ENCODE measurements at regions not wholly inside any gene's neighbourhood (a gene's known extent, or its start where the extent isn't known, plus 50 kb on each side); places are given as distances from the start of the nearest gene placed in this dataset.

- Histone ChIP-seq H3K4me3 (ENCODE audit: low read length) (no peak overlapping the region), H3K9me2 (ENCODE audit: insufficient read depth, low read length) (no peaks in the 10 kb centered on the region), H3K79me2 (replicated peaks; ENCODE audit: insufficient read depth, low read length) (no peaks in the 10 kb centered on the region), H3K36me3 (ENCODE audit: insufficient read depth, low read length) (no peaks in the 10 kb centered on the region), H3K27ac (ENCODE audit: low read length) (no peak overlapping the region), H3K9me3 (ENCODE audit: low read length) (no peaks in the 10 kb centered on the region), H3K9ac (ENCODE audit: low read length) (no peak overlapping the region), H3F3A (ENCODE audit: insufficient read depth, low read length, poor library complexity, severe bottlenecking) (no peaks in the 10 kb centered on the region), H4K20me1 (ENCODE audit: insufficient read depth) (no peaks in the 10 kb centered on the region), H3K27me3 (ENCODE audit: insufficient read depth, low read depth, low read length) (no peaks in the 10 kb centered on the region), H3K4me2 (ENCODE audit: low read length) (no peak overlapping the region), H2AFZ (ENCODE audit: low read depth, low read length) (no peak overlapping the region)
- no peak for TF ChIP-seq TAF1 (IDR thresholded peaks at IDR 0.05; ENCODE audit: low read depth)
- TF ChIP-seq EZH2 (IDR thresholded peaks at IDR 0.05; ENCODE audit: borderline replicate concordance, insufficient read depth, low read length, poor library complexity, severe bottlenecking), result no peak
- no peak for TF ChIP-seq POLR2AphosphoS5 (IDR thresholded peaks at IDR 0.05)
- TF ChIP-seq EP300 (conservative IDR thresholded peaks at IDR 0.05; ENCODE audit: poor library complexity, severe bottlenecking), result no peak
- TF ChIP-seq, protein P1, sequence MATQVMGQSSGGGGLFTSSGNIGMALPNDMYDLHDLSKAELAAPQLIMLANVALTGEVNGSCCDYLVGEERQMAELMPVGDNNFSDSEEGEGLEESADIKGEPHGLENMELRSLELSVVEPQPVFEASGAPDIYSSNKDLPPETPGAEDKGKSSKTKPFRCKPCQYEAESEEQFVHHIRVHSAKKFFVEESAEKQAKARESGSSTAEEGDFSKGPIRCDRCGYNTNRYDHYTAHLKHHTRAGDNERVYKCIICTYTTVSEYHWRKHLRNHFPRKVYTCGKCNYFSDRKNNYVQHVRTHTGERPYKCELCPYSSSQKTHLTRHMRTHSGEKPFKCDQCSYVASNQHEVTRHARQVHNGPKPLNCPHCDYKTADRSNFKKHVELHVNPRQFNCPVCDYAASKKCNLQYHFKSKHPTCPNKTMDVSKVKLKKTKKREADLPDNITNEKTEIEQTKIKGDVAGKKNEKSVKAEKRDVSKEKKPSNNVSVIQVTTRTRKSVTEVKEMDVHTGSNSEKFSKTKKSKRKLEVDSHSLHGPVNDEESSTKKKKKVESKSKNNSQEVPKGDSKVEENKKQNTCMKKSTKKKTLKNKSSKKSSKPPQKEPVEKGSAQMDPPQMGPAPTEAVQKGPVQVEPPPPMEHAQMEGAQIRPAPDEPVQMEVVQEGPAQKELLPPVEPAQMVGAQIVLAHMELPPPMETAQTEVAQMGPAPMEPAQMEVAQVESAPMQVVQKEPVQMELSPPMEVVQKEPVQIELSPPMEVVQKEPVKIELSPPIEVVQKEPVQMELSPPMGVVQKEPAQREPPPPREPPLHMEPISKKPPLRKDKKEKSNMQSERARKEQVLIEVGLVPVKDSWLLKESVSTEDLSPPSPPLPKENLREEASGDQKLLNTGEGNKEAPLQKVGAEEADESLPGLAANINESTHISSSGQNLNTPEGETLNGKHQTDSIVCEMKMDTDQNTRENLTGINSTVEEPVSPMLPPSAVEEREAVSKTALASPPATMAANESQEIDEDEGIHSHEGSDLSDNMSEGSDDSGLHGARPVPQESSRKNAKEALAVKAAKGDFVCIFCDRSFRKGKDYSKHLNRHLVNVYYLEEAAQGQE (IDR thresholded peaks at IDR 0.05; ENCODE audit: borderline replicate concordance), result no peak
- no peak for TF ChIP-seq MXI1 (conservative IDR thresholded peaks at IDR 0.05; ENCODE audit: poor library complexity, severe bottlenecking)
- no peak for TF ChIP-seq CTCF (IDR thresholded peaks at IDR 0.05; ENCODE audit: poor library complexity, severe bottlenecking)
- TF ChIP-seq RAD21 (conservative IDR thresholded peaks at IDR 0.05), result no peak
- no peak for TF ChIP-seq SMC3 (conservative IDR thresholded peaks at IDR 0.05; ENCODE audit: poor library complexity)
Observed at GRCh38 chr6:91562955-91563354, 976.1 kb upstream of the MAP3K7 start.

- no peaks in the 10 kb centered on the region for H4K20me1 ChIP-seq (ENCODE audit: insufficient read depth)
- TF ChIP-seq RAD21 (conservative IDR thresholded peaks at IDR 0.05), result no peak
Observed at GRCh38 chr6:91560409-91560808, 973.5 kb upstream of the MAP3K7 start.

DNA sequence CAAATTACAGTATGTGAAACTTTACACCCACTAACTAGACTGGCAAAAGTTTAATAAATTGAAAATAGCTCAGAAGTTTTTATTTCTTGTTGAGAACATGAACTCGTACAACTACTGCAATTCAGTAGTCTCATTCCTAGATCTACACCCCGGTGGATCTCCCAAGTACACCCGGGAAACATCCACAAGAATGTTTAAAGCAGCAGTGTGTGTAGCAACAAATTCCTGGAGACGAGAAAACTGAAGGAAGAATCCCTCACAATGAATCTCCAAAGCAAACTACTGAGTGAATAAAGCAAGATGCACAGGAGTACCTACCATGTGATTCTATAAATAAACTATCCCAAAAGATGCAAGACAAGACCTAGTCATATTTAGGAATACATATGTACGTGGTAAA, 954.0 kb upstream of the MAP3K7 start:
- H4K20me1 ChIP-seq (ENCODE audit: insufficient read depth), result no peaks in the 10 kb centered on the region
- no peaks in the 10 kb centered on the region for H3K9me2 ChIP-seq (ENCODE audit: insufficient read depth, low read length)
- H3K4me3 ChIP-seq (ENCODE audit: low read length), result no peak overlapping the region
- H3K27me3 ChIP-seq (ENCODE audit: insufficient read depth, low read depth, low read length), result no peaks in the 10 kb centered on the region
- no peak overlapping the region for H3K9ac ChIP-seq (ENCODE audit: low read length)
- TF ChIP-seq MXI1 (conservative IDR thresholded peaks at IDR 0.05; ENCODE audit: poor library complexity, severe bottlenecking), result no peak
- TF ChIP-seq, protein P1 (IDR thresholded peaks at IDR 0.05; ENCODE audit: borderline replicate concordance), result no peak
- no peak for TF ChIP-seq POLR2AphosphoS5 (IDR thresholded peaks at IDR 0.05)
- no peak for TF ChIP-seq TAF1 (IDR thresholded peaks at IDR 0.05; ENCODE audit: low read depth)
- no peak for TF ChIP-seq EP300 (conservative IDR thresholded peaks at IDR 0.05; ENCODE audit: poor library complexity, severe bottlenecking)
- TF ChIP-seq RAD21 (conservative IDR thresholded peaks at IDR 0.05), result no peak
- no peak for TF ChIP-seq SMC3 (conservative IDR thresholded peaks at IDR 0.05; ENCODE audit: poor library complexity)
- TF ChIP-seq EZH2 (IDR thresholded peaks at IDR 0.05; ENCODE audit: borderline replicate concordance, insufficient read depth, low read length, poor library complexity, severe bottlenecking), result no peak
- TF ChIP-seq CTCF (IDR thresholded peaks at IDR 0.05; ENCODE audit: poor library complexity, severe bottlenecking), result no peak
- H2AFZ ChIP-seq (ENCODE audit: low read depth, low read length), result no peak overlapping the region
- no peaks in the 10 kb centered on the region for H3K36me3 ChIP-seq (ENCODE audit: insufficient read depth, low read length)
- H3K79me2 ChIP-seq (replicated peaks; ENCODE audit: insufficient read depth, low read length), result no peaks in the 10 kb centered on the region
- H3F3A ChIP-seq (ENCODE audit: insufficient read depth, low read length, poor library complexity, severe bottlenecking), result no peaks in the 10 kb centered on the region
- H3K4me2 ChIP-seq (ENCODE audit: low read length), result no peak overlapping the region
- no peaks in the 10 kb centered on the region for H3K9me3 ChIP-seq (ENCODE audit: low read length)
- H3K27ac ChIP-seq (ENCODE audit: low read length), result no peak overlapping the region

More at GRCh38 chr6:91560409-91560808, 973.5 kb upstream of the MAP3K7 start:
- no peak overlapping the region for H3K9ac ChIP-seq (ENCODE audit: low read length)
- H3K4me2 ChIP-seq (ENCODE audit: low read length), result no peak overlapping the region
- no peak overlapping the region for H3K4me3 ChIP-seq (ENCODE audit: low read length)
- no peaks in the 10 kb centered on the region for H3K36me3 ChIP-seq (ENCODE audit: insufficient read depth, low read length)
- no peak overlapping the region for H2AFZ ChIP-seq (ENCODE audit: low read depth, low read length)
- H3K27me3 ChIP-seq (ENCODE audit: insufficient read depth, low read depth, low read length), result no peaks in the 10 kb centered on the region
- H3K79me2 ChIP-seq (replicated peaks; ENCODE audit: insufficient read depth, low read length), result no peaks in the 10 kb centered on the region
- no peaks in the 10 kb centered on the region for H3F3A ChIP-seq (ENCODE audit: insufficient read depth, low read length, poor library complexity, severe bottlenecking)
- H3K9me2 ChIP-seq (ENCODE audit: insufficient read depth, low read length), result no peaks in the 10 kb centered on the region
- no peaks in the 10 kb centered on the region for H3K9me3 ChIP-seq (ENCODE audit: low read length)
- H3K27ac ChIP-seq (ENCODE audit: low read length), result no peak overlapping the region
